ENCODE measurements at regions not wholly inside any gene's neighbourhood (a gene's known extent, or its start where the extent isn't known, plus 50 kb on each side); places are given as distances from the start of the nearest gene placed in this dataset.

- DNase-seq (ENCODE audit: low spot score) = no peak
- H3K4me3 ChIP-seq = no peak overlapping the region
- TF ChIP-seq, protein P1, sequence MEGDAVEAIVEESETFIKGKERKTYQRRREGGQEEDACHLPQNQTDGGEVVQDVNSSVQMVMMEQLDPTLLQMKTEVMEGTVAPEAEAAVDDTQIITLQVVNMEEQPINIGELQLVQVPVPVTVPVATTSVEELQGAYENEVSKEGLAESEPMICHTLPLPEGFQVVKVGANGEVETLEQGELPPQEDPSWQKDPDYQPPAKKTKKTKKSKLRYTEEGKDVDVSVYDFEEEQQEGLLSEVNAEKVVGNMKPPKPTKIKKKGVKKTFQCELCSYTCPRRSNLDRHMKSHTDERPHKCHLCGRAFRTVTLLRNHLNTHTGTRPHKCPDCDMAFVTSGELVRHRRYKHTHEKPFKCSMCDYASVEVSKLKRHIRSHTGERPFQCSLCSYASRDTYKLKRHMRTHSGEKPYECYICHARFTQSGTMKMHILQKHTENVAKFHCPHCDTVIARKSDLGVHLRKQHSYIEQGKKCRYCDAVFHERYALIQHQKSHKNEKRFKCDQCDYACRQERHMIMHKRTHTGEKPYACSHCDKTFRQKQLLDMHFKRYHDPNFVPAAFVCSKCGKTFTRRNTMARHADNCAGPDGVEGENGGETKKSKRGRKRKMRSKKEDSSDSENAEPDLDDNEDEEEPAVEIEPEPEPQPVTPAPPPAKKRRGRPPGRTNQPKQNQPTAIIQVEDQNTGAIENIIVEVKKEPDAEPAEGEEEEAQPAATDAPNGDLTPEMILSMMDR (IDR thresholded peaks at IDR 0.05) = no peak
- no peak overlapping the region for H3K27ac ChIP-seq
Measured at GRCh38 chr3:188001926-188002325, 152.0 kb upstream of the LPP start.

DNA sequence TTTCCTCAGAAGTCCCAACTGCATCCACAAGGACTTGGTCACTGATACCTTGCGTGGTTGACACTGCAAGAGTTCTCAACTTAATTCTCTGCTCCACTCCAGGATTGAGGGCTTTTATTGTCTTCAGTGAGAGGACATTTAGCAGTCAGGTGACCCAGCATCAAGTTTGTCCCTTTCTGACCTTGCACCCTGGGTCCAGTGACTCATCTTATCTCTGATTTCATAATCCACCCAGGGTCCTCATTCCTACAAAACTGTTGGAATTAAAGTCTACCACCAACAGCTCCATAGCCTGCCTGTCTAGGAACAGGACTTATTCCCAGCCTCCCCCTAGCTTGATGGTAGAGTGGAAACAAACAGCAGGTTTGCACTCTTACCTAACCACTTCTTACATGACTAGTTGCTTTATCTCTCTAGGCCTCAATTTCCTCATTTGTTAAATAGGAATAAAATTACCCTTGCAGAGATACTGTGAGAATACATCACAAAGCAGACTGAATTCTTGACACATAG, 151.3 kb upstream of the LPP start:
- no peak for DNase-seq (ENCODE audit: low spot score)
- Histone ChIP-seq H3K4me3 (no peak overlapping the region), H3K27ac (no peak overlapping the region)
- TF ChIP-seq, protein P1 (IDR thresholded peaks at IDR 0.05) = no peak

GRCh38 chr3:188003188-188004171, 150.5 kb upstream of the LPP start:
- Histone ChIP-seq H3K4me3 (no peak overlapping the region), H3K27ac (no peak overlapping the region)
- no peak for DNase-seq (ENCODE audit: low spot score)
- TF ChIP-seq, protein P1 (IDR thresholded peaks at IDR 0.05) = no peak

DNA sequence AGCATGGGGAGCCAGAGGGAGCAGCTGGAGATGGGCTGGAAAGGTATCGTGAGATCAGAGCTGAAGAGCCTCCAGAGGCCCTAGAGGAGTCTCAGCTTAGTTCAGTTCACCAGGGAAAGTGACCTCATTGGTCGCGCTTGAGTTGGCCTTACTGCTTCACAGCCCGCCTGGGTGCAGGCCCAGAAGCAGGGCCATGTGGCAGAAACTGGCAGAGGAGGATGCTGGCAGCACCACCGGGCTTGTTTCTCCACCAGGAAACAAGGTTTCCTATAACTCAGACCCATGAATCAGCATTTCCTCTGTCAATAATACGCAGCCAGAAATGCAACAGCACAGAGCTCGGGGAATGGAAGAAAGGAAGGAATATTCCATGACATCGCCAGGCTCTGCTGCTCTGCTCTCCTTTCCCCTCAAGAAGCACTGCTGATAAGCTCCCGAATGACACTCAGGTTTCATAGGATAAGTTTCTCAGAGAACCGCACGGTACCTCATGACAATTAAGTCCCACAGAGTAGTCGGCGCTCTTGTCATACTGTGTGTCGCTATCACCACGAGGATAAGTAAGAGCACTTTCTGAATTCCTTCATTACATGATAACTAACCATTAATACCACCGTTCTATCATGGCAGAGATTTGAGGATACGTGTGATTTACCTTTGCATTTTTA, 147.1 kb upstream of the LPP start:
- TF ChIP-seq, protein P1 (IDR thresholded peaks at IDR 0.05) = no peak
- H3K27ac ChIP-seq = no peak overlapping the region
- no peak overlapping the region for H3K4me3 ChIP-seq
- no peak for DNase-seq (ENCODE audit: low spot score)

DNA sequence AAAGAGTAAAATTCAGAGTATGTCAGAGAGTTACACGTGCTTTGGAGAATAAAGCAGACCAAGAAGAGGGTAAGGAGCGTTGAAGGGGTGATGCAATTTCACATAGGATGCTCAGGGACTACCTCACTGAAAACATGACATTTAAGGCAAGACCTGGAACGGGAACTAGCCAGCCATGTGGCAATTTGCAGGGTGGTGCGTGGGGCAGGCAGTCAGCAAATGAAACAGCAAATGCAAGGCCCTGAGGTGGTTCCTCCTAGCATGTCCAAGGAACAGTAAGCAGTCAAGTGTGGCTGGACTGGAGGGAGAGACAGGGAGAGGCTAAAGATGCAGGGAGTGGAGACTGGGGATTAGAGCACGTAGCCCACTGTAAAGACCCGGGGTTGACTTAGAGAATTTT, 146.1 kb upstream of the LPP start:
- TF ChIP-seq, protein P1 (IDR thresholded peaks at IDR 0.05) = no peak
- H3K27ac ChIP-seq = no peak overlapping the region
- no peak overlapping the region for H3K4me3 ChIP-seq
- no peak for DNase-seq (ENCODE audit: low spot score)

DNA sequence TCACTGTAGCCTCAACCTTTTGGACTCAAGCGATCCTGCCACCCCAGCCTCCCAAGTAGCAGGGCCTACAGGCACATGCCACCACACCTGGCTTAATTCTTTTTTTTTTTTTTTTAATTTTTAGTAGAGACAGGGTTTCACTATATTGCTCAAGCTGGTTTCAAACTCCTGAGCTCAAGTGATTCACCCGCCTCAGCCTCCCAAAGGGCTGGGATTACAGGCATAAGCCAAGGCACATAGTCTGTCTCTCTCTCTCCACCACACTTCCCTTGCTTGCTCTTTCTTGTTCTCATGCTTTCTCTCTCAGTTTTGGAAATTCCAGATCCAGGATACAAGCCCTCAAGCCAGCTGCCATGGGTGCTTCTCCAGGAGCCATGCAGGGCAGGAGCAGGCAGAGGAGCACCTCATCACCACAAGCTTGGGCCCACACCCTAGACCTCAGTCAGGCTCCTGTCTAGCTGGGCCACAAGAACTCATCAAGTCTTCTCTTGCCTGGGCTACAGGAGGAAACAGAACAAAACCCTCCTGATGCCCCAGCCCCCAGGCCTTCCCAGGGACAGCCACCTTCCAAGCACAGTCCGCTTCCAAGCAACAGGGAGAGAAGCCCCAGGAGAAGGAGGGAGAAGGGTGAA, 145.3 kb upstream of the LPP start:
- H3K27ac ChIP-seq = no peak overlapping the region
- no peak overlapping the region for H3K4me3 ChIP-seq
- TF ChIP-seq, protein P1 (IDR thresholded peaks at IDR 0.05) = no peak
- no peak for DNase-seq (ENCODE audit: low spot score)

All from coronary artery (tissue), 2 donors.